ENCODE measurements at regions not wholly inside any gene's neighbourhood (a gene's known extent, or its start where the extent isn't known, plus 50 kb on each side); places are given as distances from the start of the nearest gene placed in this dataset.

- H3K27ac ChIP-seq (ENCODE audit: low read depth, low read length, poor library complexity, severe bottlenecking), result no peak overlapping the region
- H3K9me3 ChIP-seq (ENCODE audit: low read length), result peaks cover 12% of the 10 kb centered on the region; the same call in 1 of the 2 replicates
- no peaks in the 10 kb centered on the region for H3K79me2 ChIP-seq (ENCODE audit: insufficient read depth, low read depth, low read length)
- no peak overlapping the region for H3K4me3 ChIP-seq (ENCODE audit: low read depth, low read length, poor library complexity, severe bottlenecking)
- BruUV-seq (replicated peaks), result no TSS peak
- no peaks in the 10 kb centered on the region for H3K36me3 ChIP-seq (ENCODE audit: insufficient read depth, low read length)
- intact Hi-C loops (cut with micrococcal nuclease; ENCODE audit: unreplicated experiment), result no loop called here
- H3K4me2 ChIP-seq (ENCODE audit: low read length), result no peak overlapping the region
- H3K9me2 ChIP-seq (ENCODE audit: insufficient read depth, low read length), result no peaks in the 10 kb centered on the region
- H3K4me1 ChIP-seq (ENCODE audit: insufficient read depth, low read length, poor library complexity, severe bottlenecking), result no peaks in the 10 kb centered on the region
- no peak overlapping the region for H2AFZ ChIP-seq (ENCODE audit: low read length)
- peak; percentile 23 for DNase-seq (ENCODE audit: low spot score)
- CTCF ChIA-PET (ENCODE audit: unreplicated experiment), result no interaction called here
- POLR2A ChIA-PET, result no interaction called here
- TF ChIP-seq, protein P1, sequence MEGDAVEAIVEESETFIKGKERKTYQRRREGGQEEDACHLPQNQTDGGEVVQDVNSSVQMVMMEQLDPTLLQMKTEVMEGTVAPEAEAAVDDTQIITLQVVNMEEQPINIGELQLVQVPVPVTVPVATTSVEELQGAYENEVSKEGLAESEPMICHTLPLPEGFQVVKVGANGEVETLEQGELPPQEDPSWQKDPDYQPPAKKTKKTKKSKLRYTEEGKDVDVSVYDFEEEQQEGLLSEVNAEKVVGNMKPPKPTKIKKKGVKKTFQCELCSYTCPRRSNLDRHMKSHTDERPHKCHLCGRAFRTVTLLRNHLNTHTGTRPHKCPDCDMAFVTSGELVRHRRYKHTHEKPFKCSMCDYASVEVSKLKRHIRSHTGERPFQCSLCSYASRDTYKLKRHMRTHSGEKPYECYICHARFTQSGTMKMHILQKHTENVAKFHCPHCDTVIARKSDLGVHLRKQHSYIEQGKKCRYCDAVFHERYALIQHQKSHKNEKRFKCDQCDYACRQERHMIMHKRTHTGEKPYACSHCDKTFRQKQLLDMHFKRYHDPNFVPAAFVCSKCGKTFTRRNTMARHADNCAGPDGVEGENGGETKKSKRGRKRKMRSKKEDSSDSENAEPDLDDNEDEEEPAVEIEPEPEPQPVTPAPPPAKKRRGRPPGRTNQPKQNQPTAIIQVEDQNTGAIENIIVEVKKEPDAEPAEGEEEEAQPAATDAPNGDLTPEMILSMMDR (conservative IDR thresholded peaks at IDR 0.05; ENCODE audit: low read length), result peak; percentile 75
- no peak for TF ChIP-seq EZH2phosphoT487 (IDR thresholded peaks at IDR 0.05; ENCODE audit: borderline replicate concordance, low read depth, low read length)
- H4K20me1 ChIP-seq (ENCODE audit: insufficient read depth, low read length), result no peaks in the 10 kb centered on the region
Observed at GRCh38 chr16:66275775-66276428, 90.6 kb upstream of the CDH5 start.

- no peak overlapping the region for H3K27ac ChIP-seq (ENCODE audit: low read depth, low read length, poor library complexity, severe bottlenecking)
- no peaks in the 10 kb centered on the region for H3K36me3 ChIP-seq (ENCODE audit: insufficient read depth, low read length)
- TF ChIP-seq EZH2phosphoT487 (IDR thresholded peaks at IDR 0.05; ENCODE audit: borderline replicate concordance, low read depth, low read length), result no peak
- TF ChIP-seq, protein P1 (conservative IDR thresholded peaks at IDR 0.05; ENCODE audit: low read length), result peak; percentile 72
- H3K9me2 ChIP-seq (ENCODE audit: insufficient read depth, low read length), result no peaks in the 10 kb centered on the region
- no peaks in the 10 kb centered on the region for H4K20me1 ChIP-seq (ENCODE audit: insufficient read depth, low read length)
- no TSS peak for BruUV-seq (replicated peaks)
- H2AFZ ChIP-seq (ENCODE audit: low read length), result no peak overlapping the region
- peak; percentile 31 for DNase-seq (ENCODE audit: low spot score)
- ChIA-PET POLR2A (no interaction called here), CTCF (ENCODE audit: unreplicated experiment) (no interaction called here)
- H3K9me3 ChIP-seq (ENCODE audit: low read length), result peaks cover 11% of the 10 kb centered on the region; the same call in 1 of the 2 replicates
- H3K4me3 ChIP-seq (ENCODE audit: low read depth, low read length, poor library complexity, severe bottlenecking), result no peak overlapping the region
- no peaks in the 10 kb centered on the region for H3K79me2 ChIP-seq (ENCODE audit: insufficient read depth, low read depth, low read length)
- H3K4me2 ChIP-seq (ENCODE audit: low read length), result no peak overlapping the region
- no peaks in the 10 kb centered on the region for H3K4me1 ChIP-seq (ENCODE audit: insufficient read depth, low read length, poor library complexity, severe bottlenecking)
- intact Hi-C loops (cut with micrococcal nuclease; ENCODE audit: unreplicated experiment), result loop anchor here (1.0 kb wide), 1 partner anchor 41 kb away; no protein-coding TSS in a partner anchor
Observed at GRCh38 chr16:66274335-66275110, 92.0 kb upstream of the CDH5 start.
